ENCODE measurements at regions not wholly inside any gene's neighbourhood (a gene's known extent, or its start where the extent isn't known, plus 50 kb on each side); places are given as distances from the start of the nearest gene placed in this dataset.

DNA sequence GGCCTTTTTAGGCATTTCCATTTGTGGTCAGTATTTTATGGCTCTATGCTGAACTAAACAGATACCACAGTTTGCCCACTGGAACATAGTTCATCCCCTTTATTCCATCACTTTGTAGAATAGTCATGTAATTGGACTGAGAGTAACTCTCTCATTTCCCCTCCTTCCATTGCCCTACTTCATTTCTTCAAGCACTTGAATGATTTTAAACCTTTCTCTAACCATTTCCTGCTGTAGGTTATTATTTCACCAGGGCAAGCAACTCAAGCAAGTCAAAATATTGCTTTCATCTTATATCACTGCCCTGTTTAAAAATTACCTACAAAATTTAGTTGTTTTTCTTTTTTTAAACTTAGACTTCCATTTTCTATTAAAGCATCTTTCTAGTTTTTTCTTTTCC, 177.0 kb downstream of the RAP2B start:
- no peak overlapping the region for H2AFZ ChIP-seq
- H3K4me3 ChIP-seq, result no peak overlapping the region
- H3K27ac ChIP-seq, result no peak overlapping the region
- no peak for DNase-seq (ENCODE audit: low spot score)
- H3K4me1 ChIP-seq (ENCODE audit: insufficient read depth), result no peaks in the 10 kb centered on the region
- H3K9me2 ChIP-seq (replicated peaks; ENCODE audit: insufficient read depth), result no peaks in the 10 kb centered on the region
- TF ChIP-seq EZH2 (IDR thresholded peaks at IDR 0.05; ENCODE audit: borderline replicate concordance) (no peak), EZH2phosphoT487 (IDR thresholded peaks at IDR 0.05; ENCODE audit: low read depth, severe bottlenecking, unreplicated experiment) (no peak)
- TF ChIP-seq, protein P1, sequence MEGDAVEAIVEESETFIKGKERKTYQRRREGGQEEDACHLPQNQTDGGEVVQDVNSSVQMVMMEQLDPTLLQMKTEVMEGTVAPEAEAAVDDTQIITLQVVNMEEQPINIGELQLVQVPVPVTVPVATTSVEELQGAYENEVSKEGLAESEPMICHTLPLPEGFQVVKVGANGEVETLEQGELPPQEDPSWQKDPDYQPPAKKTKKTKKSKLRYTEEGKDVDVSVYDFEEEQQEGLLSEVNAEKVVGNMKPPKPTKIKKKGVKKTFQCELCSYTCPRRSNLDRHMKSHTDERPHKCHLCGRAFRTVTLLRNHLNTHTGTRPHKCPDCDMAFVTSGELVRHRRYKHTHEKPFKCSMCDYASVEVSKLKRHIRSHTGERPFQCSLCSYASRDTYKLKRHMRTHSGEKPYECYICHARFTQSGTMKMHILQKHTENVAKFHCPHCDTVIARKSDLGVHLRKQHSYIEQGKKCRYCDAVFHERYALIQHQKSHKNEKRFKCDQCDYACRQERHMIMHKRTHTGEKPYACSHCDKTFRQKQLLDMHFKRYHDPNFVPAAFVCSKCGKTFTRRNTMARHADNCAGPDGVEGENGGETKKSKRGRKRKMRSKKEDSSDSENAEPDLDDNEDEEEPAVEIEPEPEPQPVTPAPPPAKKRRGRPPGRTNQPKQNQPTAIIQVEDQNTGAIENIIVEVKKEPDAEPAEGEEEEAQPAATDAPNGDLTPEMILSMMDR (IDR thresholded peaks at IDR 0.05; ENCODE audit: poor library complexity), result no peak
- no peak overlapping the region for H3K4me2 ChIP-seq
- no peaks in the 10 kb centered on the region for H4K20me1 ChIP-seq (ENCODE audit: insufficient read depth, poor library complexity, severe bottlenecking)
- H3K36me3 ChIP-seq (replicated peaks; ENCODE audit: insufficient read depth, low read depth), result no peaks in the 10 kb centered on the region
- no peaks in the 10 kb centered on the region for H3K9me3 ChIP-seq (ENCODE audit: low read depth)
- H3K27me3 ChIP-seq, result no peaks in the 10 kb centered on the region
- no peaks in the 10 kb centered on the region for H3K79me2 ChIP-seq

DNA sequence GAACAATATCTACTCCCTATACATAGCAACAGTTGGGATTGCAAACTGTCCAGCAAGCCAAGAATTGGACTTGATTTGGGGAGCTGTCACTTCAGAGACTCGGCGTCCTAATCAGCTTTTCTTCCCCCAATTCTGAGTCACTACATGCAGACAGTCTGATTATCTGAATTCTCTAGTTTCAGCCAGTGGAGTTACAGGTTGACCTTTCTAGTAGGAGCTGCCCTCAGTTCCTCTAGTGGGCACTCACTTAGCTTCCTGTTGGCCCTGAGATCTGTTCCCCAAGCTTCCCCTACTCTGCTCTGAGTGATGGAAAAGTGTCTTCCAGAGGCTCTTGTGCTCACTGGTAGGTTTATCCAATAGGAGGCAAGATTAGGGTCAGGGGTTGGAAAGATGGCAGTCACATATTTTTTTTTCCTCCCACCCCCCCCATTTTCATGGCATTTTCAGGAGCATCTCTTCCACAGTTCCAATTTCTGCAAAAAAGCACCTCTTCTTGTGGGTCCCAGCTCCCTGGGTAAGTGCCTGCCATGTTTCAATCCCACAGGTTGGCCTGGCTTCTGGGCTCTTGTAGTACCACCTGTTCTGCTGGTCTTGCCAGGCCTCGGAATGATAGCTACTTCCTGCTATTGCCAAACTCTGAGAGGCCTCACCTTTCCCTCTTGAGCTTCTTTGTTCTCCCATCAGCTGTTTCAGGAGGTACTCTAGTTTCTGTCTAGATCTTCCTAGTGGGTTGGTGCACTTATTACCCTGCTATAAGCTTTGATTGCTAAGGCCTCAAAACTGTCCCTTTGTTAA, 182.2 kb downstream of the RAP2B start:
- 73% methylated on average over 3 of the region's 3 CpGs for WGBS (ENCODE audit: low lambda C conversion rate, missing lambda C conversion rate)
- Histone ChIP-seq H3K27ac (no peak overlapping the region), H3K4me2 (no peak overlapping the region)

DNA sequence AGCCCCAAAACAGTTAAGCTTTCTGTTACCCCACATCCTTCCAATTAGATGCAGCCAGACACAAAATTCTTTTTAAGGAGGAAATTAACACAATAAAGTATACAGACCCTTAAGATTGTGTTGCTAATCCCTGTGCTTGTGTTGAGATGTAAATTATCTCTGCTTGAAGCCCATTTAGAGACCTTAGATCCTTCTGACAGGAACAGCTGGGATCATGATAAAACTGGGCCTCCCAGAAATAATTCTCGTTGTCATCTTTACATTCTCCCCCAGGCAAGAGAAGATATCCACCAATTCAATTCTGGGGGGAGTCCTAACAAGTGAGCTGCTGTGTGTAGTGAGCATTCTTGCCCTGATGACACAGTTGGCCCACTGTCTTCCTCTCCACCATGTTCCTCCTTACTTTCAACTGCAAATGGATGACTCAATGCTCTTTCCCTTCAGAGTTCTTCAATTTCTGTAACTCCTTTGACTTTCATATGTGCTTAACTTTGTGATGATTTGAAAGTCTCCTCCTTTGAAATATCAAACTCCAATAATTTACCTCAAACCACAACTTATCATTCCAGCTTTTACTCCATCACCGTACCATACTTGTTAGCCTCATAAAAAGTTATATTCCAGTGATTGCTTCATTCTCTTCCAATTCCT, 186.6 kb downstream of the RAP2B start:
- Histone ChIP-seq H3K27me3 (no peaks in the 10 kb centered on the region), H4K20me1 (ENCODE audit: insufficient read depth, poor library complexity, severe bottlenecking) (no peaks in the 10 kb centered on the region), H3K9me3 (ENCODE audit: low read depth) (no peaks in the 10 kb centered on the region), H3K4me1 (ENCODE audit: insufficient read depth) (no peaks in the 10 kb centered on the region), H2AFZ (no peak overlapping the region), H3K36me3 (replicated peaks; ENCODE audit: insufficient read depth, low read depth) (no peaks in the 10 kb centered on the region), H3K27ac (no peak overlapping the region), H3K4me3 (no peak overlapping the region), H3K79me2 (no peaks in the 10 kb centered on the region), H3K9me2 (replicated peaks; ENCODE audit: insufficient read depth) (no peaks in the 10 kb centered on the region), H3K4me2 (no peak overlapping the region)
- no peak for DNase-seq (ENCODE audit: low spot score)
- TF ChIP-seq EZH2phosphoT487 (IDR thresholded peaks at IDR 0.05; ENCODE audit: low read depth, severe bottlenecking, unreplicated experiment), result no peak
- TF ChIP-seq, protein P1 (IDR thresholded peaks at IDR 0.05; ENCODE audit: poor library complexity), result no peak
- no peak for TF ChIP-seq EZH2 (IDR thresholded peaks at IDR 0.05; ENCODE audit: borderline replicate concordance)
- WGBS (ENCODE audit: low lambda C conversion rate, missing lambda C conversion rate), result 53% methylated on average over 2 of the region's 2 CpGs

More for the DNA sequence above, 182.2 kb downstream of the RAP2B start:
- no peaks in the 10 kb centered on the region for H3K27me3 ChIP-seq
- no peaks in the 10 kb centered on the region for H3K4me1 ChIP-seq (ENCODE audit: insufficient read depth)
- TF ChIP-seq EZH2phosphoT487 (IDR thresholded peaks at IDR 0.05; ENCODE audit: low read depth, severe bottlenecking, unreplicated experiment) (no peak), EZH2 (IDR thresholded peaks at IDR 0.05; ENCODE audit: borderline replicate concordance) (no peak)
- TF ChIP-seq, protein P1 (IDR thresholded peaks at IDR 0.05; ENCODE audit: poor library complexity), result no peak
- H4K20me1 ChIP-seq (ENCODE audit: insufficient read depth, poor library complexity, severe bottlenecking), result no peaks in the 10 kb centered on the region
- H3K79me2 ChIP-seq, result no peaks in the 10 kb centered on the region
- no peaks in the 10 kb centered on the region for H3K9me2 ChIP-seq (replicated peaks; ENCODE audit: insufficient read depth)
- no peaks in the 10 kb centered on the region for H3K9me3 ChIP-seq (ENCODE audit: low read depth)
- no peak overlapping the region for H3K4me3 ChIP-seq
- H3K36me3 ChIP-seq (replicated peaks; ENCODE audit: insufficient read depth, low read depth), result no peaks in the 10 kb centered on the region
- DNase-seq (ENCODE audit: low spot score), result no peak
- H2AFZ ChIP-seq, result peak overlapping the region; percentile 13
